ENCODE measurements at regions not wholly inside any gene's neighbourhood (a gene's known extent, or its start where the extent isn't known, plus 50 kb on each side); places are given as distances from the start of the nearest gene placed in this dataset.

DNA sequence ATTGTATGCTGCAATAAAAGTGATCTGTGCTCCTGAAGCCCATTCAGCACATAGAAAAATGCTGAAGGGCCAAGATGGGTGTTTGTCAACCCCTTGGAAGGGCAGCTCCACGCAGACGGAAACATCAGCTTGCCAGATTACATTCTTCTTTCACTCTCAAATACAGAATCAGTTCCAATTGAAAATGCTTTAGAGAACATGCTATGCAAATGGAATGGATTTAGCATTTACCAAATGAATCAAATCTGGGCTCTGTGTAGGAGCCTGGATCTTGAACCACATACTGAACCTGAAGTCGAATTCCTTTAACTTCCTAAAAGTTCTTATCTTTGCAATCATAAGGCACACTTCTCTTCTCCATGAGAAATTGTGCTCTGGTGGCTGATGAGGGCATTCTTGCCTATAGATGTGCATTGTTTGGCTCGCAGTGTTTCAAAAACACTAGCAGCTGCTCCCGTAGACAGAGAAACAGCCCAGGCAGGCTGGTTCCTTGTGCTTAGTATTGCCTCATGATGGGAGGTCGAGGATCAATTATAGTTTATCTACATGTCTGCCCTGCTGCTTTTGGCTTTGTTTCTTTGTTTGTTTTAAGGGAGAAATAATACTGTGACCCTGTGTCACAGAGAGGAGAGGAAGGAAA, 489.8 kb upstream of the FLRT2 start:
- DNase-seq (ENCODE audit: low read depth), result no peak
- TF ChIP-seq, protein P1, sequence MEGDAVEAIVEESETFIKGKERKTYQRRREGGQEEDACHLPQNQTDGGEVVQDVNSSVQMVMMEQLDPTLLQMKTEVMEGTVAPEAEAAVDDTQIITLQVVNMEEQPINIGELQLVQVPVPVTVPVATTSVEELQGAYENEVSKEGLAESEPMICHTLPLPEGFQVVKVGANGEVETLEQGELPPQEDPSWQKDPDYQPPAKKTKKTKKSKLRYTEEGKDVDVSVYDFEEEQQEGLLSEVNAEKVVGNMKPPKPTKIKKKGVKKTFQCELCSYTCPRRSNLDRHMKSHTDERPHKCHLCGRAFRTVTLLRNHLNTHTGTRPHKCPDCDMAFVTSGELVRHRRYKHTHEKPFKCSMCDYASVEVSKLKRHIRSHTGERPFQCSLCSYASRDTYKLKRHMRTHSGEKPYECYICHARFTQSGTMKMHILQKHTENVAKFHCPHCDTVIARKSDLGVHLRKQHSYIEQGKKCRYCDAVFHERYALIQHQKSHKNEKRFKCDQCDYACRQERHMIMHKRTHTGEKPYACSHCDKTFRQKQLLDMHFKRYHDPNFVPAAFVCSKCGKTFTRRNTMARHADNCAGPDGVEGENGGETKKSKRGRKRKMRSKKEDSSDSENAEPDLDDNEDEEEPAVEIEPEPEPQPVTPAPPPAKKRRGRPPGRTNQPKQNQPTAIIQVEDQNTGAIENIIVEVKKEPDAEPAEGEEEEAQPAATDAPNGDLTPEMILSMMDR (IDR thresholded peaks at IDR 0.05; ENCODE audit: insufficient read depth, low read depth, low read length, missing control alignments), result no peak
- no peak overlapping the region for H3K4me3 ChIP-seq (ENCODE audit: low read length)

DNA sequence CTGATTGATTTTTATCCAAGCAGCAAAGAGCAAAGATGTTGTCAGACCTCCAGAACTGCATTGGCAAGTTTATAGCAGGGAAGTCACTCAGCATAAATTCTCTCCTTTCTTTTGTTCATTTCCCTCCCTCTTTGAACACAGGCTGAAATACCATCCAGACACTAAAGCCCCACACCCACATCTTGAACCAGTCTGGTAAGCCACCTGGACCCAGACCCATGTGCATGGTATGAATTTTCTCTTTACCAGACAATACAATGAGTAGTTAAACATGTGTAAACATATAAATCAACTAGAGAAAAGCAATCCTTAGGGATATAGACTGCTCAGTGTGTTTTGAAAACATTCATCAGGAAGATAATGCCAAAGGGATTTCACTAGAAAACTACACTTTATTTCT, 488.3 kb upstream of the FLRT2 start:
- TF ChIP-seq, protein P1 (IDR thresholded peaks at IDR 0.05; ENCODE audit: insufficient read depth, low read depth, low read length, missing control alignments), result no peak
- no peak overlapping the region for H3K4me3 ChIP-seq (ENCODE audit: low read length)
- DNase-seq (ENCODE audit: low read depth), result no peak

DNA sequence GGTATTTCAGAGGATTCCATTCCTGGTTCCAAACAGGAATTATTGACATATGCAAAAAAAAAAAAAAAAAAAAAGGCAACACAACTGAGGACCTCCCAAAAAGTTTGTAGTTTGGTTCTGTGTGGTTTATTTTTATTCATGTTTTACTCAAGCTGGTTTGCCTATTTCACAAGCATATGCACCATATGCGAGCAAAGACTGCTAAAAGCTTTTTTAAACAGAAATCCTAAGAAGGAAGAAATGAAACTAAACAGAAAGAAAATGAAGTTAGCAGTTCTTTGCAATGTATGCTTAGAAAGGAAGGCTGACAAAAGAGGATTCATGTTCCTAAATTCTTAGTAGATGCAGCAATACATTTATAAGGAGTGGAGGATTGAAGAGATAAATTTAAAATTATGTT, 487.6 kb upstream of the FLRT2 start:
- TF ChIP-seq, protein P1 (IDR thresholded peaks at IDR 0.05; ENCODE audit: insufficient read depth, low read depth, low read length, missing control alignments), result no peak
- no peak for DNase-seq (ENCODE audit: low read depth)
- no peak overlapping the region for H3K4me3 ChIP-seq (ENCODE audit: low read length)

DNA sequence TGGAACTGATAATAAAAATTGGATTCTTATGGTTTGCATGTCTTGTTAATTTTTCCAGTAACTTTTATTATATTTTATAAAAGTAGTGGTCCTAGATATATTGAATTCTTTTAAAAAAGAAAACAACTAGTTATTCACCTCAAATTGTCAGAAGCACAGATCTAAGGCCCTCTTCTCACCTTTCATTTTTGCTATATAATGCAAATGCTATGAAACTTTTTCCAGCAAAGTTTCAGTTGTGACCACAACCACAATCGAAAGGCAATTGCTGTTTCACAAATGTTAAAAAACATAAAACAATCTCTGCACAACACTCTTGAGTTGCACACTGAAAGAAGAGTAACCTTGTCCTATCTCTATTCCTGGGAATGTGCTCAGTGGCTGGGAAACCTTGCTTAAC, 479.8 kb upstream of the FLRT2 start:
- H3K4me3 ChIP-seq (ENCODE audit: low read length), result no peak overlapping the region
- DNase-seq (ENCODE audit: low read depth), result no peak
- TF ChIP-seq, protein P1 (IDR thresholded peaks at IDR 0.05; ENCODE audit: insufficient read depth, low read depth, low read length, missing control alignments), result no peak

DNA sequence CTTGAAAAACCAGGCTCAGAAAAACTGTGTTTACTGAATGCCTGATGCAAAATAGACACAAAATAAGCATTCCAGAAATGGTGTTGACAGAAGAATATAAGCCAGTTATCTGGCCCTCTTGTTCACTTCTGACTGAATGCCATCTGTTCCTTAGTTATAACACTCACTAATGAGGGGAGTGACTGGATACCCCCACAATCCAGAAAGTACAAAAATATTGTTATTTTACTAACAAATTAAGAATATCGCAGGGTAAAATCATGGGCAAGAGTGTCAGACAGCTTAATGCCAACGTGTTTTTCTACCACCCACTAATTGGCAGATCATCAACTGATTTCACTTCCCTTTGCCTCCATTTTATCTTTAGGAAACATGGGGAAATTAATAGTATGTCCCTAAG, 477.3 kb upstream of the FLRT2 start:
- no peak overlapping the region for H3K4me3 ChIP-seq (ENCODE audit: low read length)
- DNase-seq (ENCODE audit: low read depth), result no peak
- TF ChIP-seq, protein P1 (IDR thresholded peaks at IDR 0.05; ENCODE audit: insufficient read depth, low read depth, low read length, missing control alignments), result no peak

DNA sequence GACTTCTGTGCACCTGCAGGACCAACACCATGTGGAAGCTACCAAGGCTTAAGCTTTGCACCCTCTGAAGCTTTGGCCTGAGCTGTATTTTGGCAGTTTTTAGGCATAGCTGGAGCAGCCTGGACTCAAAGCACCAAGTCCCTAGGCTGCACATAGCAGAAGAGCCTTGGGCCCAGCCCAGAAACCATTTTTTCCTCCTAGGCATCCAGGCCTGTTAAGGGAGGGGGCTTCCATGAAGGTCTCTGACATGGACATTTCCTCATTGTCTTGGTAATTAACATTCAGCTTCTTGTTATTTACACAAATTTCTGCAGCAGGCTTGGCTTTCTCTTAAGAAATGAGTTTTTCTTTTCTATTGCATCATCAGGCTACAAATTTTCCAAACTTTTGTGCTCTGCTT, 475.8 kb upstream of the FLRT2 start:
- TF ChIP-seq, protein P1 (IDR thresholded peaks at IDR 0.05; ENCODE audit: insufficient read depth, low read depth, low read length, missing control alignments), result no peak
- H3K4me3 ChIP-seq (ENCODE audit: low read length), result no peak overlapping the region
- no peak for DNase-seq (ENCODE audit: low read depth)

DNA sequence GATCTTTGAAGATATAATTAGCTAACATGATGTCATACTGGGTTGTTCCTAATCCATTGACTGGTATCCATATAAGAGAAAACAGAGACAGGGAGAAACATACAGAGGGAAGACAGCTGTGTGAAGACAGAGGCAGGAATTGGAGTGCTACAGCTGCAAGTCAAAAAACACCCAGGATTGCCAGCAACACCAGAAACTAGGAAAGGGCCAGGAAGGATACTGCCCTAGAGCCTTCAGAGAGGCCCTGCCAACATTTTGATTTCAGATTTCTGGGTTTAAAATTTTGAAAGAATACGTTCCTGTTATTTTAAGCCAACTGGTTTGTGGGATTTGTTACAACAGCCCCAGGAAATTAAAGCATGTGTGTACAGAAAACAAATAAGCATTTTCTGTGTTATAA, 473.7 kb upstream of the FLRT2 start:
- TF ChIP-seq, protein P1 (IDR thresholded peaks at IDR 0.05; ENCODE audit: insufficient read depth, low read depth, low read length, missing control alignments), result no peak
- H3K4me3 ChIP-seq (ENCODE audit: low read length), result no peak overlapping the region
- no peak for DNase-seq (ENCODE audit: low read depth)
